HepG2 (cell line): ENCODE measurements at regions not wholly inside any gene's neighbourhood (a gene's known extent, or its start where the extent isn't known, plus 50 kb on each side); places are given as distances from the start of the nearest gene placed in this dataset.

Experiments
- FOXP4 ChIP-seq: sonication (generic); formaldehyde crosslinking; IDR thresholded peaks from 2 replicates; pipeline ENCODE4 v1.4.0; 2020; ENCODE audit warnings: missing genetic modification reagents
- IRX3 ChIP-seq: sonication (generic); formaldehyde crosslinking; IDR thresholded peaks from 2 replicates; pipeline ENCODE4 v1.8.1; 2023; ENCODE audit warnings: mild to moderate bottlenecking, low read depth, missing genetic modification reagents, borderline replicate concordance
- NCOA5 ChIP-seq: sonication (generic); formaldehyde crosslinking; IDR thresholded peaks from 2 replicates; pipeline ENCODE4 v1.4.0; 2020; ENCODE audit warnings: missing genetic modification reagents
- NFAT5 ChIP-seq: sonication (generic); formaldehyde crosslinking; IDR thresholded peaks from 2 replicates; pipeline ENCODE4 v1.4.0; 2020; ENCODE audit warnings: missing genetic modification reagents
- ZBTB14 ChIP-seq: sonication (generic); formaldehyde crosslinking; IDR thresholded peaks from 2 replicates; pipeline ENCODE4 v1.4.0; 2020; ENCODE audit warnings: missing genetic modification reagents
- ZNF160 ChIP-seq: sonication (generic); formaldehyde crosslinking; IDR thresholded peaks from 2 replicates; pipeline ENCODE4 v1.8.0; 2022; ENCODE audit warnings: mild to moderate bottlenecking, inconsistent platforms, missing genetic modification reagents
- ZNF432 ChIP-seq: sonication (generic); formaldehyde crosslinking; IDR thresholded peaks from 2 replicates; pipeline ENCODE4 v1.5.0; 2020; ENCODE audit warnings: missing genetic modification reagents, mild to moderate bottlenecking, borderline replicate concordance
- ZNF557 ChIP-seq: sonication (generic); formaldehyde crosslinking; IDR thresholded peaks from 2 replicates; pipeline ENCODE4 v1.4.0; 2020; ENCODE audit warnings: missing genetic modification reagents
- ZSCAN5A ChIP-seq: sonication (generic); formaldehyde crosslinking; IDR thresholded peaks from 2 replicates; pipeline ENCODE4 v1.8.0; 2022; ENCODE audit warnings: mild to moderate bottlenecking, missing genetic modification reagents, borderline replicate concordance

GRCh38 chr10:10730471-10731043 lies 287.1 kb upstream of the CELF2 start (continued):
- TF ChIP-seq FOXP4 (CRISPR knock-in tag) (no peak), ZNF557 (CRISPR knock-in tag) (no peak), IRX3 (CRISPR knock-in tag) (no peak), NFAT5 (CRISPR knock-in tag) (no peak), ZNF432 (CRISPR knock-in tag) (no peak), ZSCAN5A (no peak), ZBTB14 (CRISPR knock-in tag) (no peak), ZNF160 (CRISPR knock-in tag) (no peak), NCOA5 (CRISPR knock-in tag) (no peak)
